DMS153 treated with DMSO at 0.1 percent for 48 hours (cell line): ENCODE measurements at regions not wholly inside any gene's neighbourhood (a gene's known extent, or its start where the extent isn't known, plus 50 kb on each side); places are given as distances from the start of the nearest gene placed in this dataset.

Source experiments
- DNase-seq: peaks from one replicate; lab custom pipeline; 2025; ENCODE audit not compliant: unreplicated experiment; lab: John Stamatoyannopoulos, UW

DNA sequence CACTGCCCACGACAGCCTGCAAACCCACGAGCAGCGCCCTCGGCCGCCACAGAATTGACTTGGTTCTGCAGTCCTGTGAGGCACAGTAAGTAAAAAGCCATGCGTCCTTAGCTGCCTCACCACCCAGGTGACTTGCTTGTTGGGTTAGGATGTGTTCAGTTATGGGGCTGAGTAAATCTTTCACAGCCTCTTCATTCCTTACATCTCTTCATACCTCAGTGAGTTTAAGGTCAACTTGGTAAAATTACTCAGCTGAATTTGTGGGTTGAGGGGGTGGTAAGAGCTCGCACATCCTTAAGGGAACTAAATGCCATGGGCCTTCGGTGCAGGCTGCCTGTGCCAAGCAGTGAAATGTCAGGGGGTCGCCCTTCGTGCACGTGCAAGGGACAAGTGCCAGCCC is 165.2 kb upstream of the ALKAL2 start:
- DNase-seq, result no peak

DNA sequence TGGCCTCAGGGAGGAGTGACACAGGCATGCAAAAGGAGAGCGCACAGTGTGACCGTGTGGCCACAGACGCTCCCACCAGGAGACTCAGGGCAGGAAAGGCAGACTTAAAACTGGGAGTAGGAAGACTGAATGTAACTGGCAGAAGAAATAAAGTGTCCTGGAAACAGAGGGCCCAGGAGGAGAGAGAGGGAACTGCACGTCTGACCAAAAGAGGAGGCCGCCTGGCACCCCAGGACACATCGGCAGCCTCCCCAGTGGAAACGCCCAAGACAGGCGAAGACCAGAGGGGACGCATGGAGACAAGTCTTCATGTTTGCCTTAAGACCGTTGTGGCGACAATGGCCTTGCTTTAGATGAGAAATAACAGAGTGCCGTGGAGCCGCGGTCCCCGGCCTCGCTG is 163.6 kb upstream of the ALKAL2 start:
- no peak for DNase-seq

DNA sequence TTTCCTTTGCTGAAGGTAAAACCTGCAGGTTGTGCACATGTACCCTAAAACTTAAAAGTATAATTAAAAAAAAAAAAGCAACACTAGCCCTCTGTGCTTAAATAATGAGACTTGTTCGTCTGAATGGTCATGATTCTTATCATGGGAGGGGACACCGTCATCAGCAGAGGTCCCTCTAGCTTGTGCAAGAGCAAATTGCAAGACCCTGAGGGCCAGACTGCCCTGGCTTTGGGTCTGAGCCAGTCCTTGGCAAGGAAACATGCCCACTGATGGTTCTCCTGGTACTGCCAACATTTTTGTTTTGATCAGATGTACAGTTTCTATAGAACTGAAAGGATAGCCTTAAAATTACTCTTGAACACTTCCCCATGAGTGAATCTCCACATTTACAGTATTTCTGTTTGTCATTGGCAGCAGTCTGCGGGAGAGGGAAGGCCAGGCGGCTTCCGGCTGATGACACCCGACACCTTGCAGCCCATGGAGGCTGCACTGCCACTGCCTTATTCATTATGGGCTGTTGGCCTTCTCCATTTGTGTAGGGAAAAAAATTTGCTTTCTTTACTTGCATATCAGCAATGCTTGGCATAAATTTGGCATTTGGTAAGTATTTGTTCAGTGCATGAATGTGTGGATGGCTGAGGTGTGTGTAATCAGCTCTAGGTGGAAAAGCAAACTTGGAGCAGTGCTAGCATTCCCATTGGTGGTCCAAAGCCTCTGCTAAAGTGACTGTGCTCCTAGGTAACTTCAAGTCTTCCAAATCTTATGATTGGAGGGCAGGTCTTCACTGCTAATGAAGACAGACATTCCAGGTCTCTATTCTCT is 161.6 kb upstream of the ALKAL2 start:
- DNase-seq, result no peak

DNA sequence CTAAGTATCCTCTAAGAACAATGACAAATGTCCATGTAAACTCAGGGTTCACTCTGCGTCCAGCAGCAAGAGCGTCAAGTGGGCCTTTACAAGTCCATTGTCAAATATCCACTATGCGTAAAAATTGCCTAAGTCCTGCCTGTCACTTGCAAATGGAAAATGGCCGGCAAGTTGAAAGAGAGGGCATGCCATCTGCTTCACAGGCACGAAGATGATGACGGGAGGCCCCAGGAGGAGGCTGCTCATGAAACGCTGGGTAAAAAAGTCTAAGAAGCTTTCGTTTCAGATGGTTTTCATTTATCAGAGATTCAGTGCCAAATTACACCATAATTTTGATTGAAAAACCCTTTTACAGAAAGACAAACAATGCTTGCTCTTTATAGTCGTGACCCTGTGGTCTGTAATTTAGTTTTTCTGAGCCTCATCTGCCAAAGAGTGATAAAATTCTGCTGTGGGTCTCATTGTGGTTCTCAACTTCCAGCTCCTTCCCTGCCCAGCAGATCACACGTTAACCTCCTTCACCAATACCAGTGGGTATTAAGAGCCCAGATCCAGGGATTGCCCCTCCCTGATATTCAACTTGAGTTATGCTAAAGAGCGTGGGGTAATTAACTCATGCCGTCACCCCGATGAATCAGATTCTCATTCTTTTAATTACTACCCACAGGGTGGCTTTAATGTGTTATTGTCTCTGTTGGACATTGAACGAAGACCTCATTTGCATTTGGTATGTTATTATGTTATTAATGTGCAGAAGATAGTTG is 160.2 kb upstream of the ALKAL2 start:
- DNase-seq, result no peak

DNA sequence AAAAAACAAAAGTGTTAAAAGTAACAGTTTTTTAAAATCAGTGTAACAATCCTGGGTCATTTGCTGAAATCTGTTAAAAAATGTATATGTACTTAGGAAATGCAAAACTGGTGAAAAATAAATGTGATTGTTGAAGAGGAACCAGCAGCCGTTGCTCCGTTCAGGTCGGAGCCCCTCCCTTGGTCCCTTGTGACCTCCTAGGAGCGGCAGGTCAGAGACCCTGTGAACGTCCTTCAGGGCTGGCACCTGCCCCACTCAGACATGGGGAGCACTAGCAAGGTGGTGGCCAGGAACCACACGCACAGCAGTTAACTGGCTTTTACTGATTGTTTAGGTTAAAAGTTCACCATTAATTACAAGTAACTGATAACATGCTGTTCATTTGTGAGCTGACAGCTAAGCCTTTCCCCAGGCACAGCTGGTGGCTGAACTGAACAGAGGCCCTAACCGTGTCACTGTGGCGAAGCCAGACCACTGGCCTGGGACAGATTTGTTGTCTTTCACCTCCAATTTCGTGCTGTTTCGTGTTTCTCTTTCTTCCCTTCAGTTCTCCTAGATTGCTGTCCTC is 159.2 kb upstream of the ALKAL2 start:
- no peak for DNase-seq

DNA sequence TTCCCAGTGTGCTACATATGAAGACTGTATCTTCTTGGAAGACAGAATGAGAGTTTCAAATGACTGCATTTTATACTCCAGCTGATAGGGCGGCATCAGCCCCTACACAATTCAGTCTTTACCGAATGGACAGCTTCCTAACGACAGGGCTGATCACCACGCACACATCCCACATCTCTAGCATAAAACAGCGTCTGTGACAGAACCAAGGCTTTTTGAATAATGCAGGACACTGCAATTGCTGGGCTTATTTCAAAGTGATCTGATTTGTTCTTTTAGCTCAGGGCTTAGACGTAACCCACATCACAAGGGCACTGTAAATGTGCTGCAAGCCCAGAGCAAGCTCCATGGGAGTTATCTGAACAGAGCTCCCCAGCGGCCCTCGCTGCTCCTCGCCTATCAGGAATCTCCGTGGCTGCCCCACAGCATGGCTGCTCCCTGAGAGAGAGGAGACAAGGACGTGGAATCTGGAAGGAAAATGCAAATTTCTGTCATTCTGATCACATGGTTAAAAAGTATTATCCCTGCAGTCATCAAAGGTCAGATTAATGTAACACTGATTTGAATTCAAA is 158.5 kb upstream of the ALKAL2 start:
- no peak for DNase-seq

DNA sequence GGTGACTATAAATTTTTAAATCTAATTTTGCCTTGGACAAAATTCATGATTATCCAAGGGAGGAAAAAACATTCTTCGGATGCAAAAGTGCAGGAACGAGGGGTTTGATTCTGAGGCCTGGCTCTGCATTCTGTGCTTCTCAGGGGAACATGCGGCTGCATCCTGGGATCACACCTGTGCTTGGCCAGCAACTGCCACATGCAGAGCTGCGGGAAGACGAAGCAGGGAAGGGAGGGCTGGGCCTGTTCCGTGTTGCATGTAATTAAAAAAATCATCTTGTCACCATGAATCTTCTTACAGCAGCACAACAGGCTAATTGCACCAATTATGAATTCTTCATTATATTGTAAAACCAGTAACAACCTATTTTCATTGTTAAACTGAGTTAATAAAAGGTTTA is 158.0 kb upstream of the ALKAL2 start:
- DNase-seq, result no peak

DNA sequence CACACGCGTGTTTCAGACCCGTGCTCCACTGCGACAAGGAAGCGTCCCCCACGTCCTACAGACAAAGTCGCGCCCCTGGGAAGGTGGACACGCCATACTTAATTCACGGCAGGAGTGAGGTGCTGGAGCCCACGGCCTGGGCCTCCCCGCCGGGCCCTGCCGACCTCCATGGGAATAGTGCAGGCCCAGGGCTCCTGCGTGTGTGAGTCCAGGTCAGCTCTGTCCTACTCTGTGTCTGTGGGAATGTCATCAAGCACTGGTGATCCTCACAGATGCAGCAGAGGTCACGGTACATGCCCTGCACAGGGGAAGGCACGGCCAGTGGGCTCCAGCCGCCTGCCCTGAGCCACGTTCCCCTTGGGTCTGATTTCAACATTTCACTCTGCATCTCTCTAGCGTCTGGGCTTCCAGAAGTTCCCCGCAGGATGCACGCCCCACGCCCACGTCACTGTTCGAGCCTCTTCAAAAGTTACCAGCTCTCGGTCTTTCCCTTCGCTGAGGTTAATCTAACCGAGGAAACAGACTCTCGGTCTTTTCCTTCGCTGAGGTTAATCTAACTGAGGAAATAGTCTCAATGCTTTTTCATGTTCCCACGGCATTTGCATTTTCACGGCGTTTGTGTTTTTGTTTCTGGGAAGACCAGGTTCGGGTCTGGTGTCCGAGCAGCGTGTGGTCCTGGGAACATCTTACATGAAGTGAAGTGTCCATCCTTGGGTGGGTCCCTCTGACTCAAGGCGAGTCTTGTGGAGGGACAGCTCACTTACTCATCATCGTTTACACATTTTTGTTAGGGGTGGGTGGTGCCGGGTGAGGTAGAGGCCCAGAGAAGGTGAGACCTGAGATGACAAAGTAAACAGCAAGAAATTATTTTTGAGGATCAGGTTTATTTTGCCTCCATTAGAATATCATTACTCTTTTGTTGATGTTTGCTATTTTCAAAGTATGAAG is 157.3 kb upstream of the ALKAL2 start:
- no peak for DNase-seq

DNA sequence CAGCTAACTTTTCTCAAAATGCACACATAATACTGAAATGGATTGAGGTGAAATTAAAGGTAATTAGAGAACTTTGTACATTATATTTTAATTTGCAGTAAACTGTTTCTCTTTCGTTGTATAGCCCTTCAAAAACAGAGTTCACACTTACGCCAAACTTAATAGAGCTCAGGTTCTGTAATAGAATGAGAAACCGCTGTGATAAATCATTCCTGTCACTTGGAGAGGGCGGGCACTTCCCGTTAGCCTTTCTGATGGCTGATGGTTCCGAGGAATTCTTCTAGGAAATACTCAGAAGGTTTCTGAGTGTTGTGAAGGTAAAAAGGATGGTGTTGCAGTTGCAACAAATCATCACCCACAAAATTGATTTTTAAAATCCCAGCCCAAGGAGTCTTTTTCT is 155.8 kb upstream of the ALKAL2 start:
- DNase-seq, result no peak

DNA sequence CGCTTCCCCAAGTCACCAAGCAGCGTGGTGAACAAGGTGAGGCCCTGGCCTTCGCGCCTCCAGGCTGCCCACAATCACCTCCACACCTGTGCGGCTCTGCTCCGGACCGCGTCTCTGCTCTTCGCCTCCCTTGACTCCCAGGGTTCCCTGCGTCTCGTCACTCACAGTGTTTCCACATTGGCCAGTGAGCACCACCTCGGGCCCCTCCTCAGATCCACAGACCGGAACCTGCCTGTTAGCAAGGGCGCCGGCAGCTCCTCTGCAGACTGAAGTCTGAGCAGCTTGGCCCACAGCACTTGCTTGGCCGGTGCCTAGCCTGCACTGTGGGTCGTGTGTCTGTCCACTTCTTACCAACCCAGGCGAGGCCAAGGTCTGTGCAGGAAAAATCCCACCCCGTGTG is 155.3 kb upstream of the ALKAL2 start:
- DNase-seq, result no peak

DNA sequence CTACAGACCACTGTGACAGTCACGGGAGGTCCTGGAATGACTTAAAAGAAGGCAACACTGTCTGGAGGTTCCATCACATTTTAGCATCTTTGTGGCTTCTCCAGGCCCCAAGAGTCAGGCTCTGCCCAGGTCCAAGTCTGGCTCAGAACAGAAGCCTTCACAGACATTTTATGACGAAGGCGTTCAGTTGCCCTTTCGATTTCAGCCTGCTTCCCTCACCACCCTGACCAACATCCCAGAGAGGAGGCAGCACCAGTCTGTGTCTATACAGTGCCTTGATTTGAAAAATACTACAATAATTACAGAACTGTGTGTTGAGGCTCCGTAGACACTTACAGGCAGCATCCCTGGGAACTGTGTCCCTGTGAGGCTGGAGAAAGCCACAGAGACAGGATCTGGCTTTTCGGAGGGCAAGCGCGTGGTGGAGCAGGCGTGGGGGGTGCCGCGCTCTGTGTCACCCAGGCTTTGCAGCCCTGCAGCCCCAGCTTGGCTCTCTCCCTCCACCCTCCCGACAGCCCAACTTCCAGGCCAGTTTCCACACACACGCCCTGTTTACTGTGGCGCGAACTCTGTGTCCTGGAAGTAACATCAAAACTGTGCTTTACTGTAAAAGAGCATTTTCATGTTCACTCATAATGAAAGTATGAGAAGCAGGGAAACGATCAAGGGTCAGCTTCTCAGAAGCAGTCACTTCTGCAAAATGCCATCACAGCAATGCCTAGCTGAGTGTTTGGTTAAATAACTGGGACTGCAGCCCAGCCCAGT is 153.5 kb upstream of the ALKAL2 start:
- DNase-seq, result no peak

DNA sequence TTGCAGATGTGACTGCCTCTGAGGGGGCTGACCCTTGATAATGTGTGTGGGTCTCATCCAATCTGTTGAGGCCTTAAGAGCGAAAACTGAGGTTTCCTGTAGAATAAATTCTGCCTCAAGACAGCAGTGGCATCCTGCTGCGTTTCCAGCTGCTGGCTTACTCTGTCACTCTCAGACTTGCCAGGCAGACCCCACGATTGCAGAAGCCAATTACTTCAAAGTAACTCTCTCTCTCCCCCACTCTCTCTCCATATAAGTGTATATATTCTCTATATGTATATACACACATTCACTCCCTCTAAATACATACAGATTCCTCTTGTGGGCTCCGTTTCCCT is 152.5 kb upstream of the ALKAL2 start:
- no peak for DNase-seq

DNA sequence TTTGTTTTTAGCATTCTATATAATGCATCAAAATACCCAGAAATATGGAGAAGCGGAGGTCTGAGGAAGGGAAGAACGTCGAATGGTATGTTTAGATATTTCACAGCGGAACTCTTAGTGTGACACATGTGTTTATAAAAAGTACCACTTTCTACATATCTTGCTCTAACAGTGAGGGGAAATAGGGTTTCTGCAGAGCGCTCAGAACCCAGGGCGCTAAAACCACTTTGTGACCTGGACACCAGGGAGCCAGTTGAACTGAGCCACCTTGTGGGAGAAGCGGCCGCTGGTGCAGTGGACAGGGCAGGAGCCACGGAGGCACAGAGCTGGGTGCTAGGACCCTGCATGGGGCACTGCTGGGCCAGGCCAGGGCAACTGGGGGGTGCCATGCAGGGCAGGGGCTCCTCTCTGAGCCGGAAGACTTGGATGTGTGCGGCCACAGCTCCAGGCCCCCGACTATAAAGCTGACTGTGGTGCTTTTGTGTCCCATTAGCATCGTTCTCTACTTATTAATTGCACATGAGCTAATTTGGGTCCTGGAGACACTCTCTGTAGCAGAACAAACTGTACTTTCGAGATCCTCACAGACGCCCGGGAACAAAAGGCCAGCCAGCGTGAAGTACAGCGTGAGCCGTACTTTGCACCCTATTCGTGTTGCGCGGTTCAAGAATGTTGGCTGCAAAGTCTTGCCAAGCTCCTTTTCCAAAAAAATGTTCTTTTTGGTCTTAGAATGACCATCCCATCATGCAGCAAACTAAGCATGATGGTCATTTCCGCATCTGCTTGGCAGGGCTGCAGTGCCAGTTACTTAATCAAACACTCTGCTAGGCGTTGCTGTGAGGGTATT is 151.9 kb upstream of the ALKAL2 start:
- no peak for DNase-seq

DNA sequence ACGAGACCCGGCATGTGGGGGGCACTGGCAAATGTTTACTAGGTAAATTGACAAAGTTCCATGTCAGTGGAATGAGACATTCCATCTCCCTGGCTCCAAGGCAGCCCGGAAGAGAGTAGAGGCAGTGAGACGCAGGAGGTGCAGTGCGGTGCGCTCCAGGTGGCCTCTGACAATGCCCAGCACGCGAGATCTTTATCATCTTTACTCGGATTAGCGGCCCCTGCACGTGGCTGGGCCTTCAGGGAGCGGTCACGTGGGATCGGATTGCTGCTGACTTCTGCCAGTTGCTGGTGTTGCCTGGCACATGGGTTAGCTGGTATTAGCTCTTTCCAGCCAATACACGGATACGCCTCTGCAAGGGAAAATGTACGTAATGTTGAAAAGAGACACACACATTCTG is 151.2 kb upstream of the ALKAL2 start:
- no peak for DNase-seq

DNA sequence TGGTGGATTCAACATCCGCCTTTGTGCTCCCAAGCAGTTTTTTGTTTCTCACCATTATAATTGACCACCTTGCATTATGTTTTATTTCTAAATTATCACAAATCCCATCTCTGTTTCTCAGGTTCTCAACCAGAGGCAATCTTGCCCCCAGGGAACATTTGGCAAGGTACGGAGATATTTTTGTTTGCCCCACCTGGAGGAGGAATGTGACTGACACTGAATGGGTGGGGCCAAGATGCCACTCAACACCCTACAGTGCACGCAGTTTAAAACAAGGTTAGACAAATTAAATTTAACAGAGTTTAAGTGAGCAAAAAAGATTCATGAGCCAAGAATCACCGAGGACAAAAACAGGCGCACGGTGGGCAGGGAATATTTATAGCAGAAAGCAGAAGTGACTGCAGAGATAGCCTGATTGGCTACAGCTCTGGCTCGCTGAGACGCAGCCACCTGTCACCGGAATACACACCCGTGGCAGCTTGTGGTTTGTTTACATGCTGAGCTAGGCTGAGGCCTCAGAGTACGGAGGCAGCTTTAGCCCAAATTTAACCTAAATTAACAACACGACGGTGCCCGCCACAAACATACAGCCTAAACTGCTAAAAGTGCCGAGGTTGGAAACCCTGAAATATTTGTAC is 150.0 kb upstream of the ALKAL2 start:
- no peak for DNase-seq

DNA sequence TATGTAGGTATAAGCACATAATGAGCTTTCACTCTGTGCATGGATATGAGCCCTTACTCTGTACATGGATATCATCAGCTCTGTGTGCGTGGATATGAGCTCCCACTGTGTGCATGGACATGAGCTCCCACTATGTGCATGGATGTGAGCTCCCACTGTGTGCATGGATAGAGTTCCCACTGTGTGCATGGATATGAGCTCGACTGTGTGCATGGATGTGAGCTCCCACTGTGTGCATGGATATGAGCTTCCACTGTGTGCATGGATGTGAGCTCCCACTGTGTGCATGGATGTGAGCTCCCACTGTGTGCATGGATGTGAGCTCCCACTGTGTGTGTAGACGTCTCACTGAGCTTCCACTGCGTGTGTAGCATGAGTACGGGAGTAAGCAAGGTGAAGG is 149.3 kb upstream of the ALKAL2 start:
- DNase-seq, result no peak

DNA sequence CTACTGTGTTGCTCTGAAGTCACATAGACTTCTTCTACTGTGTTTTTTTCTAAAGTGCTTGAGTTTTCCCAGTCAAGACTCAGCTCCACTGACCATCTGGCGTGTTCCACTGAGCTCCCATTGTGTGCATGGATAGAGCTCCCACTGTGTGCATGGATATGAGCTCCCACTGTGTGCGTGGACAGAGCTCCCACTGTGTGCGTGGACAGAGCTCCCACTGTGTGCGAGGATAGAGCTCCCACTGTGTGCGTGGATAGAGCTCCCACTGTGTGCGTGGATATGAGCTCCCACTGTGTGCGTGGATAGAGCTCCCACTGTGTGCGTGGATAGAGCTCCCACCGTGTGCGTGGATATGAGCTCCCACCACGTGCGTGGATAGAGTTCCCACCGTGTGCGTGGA is 148.3 kb upstream of the ALKAL2 start:
- DNase-seq, result no peak

DNA sequence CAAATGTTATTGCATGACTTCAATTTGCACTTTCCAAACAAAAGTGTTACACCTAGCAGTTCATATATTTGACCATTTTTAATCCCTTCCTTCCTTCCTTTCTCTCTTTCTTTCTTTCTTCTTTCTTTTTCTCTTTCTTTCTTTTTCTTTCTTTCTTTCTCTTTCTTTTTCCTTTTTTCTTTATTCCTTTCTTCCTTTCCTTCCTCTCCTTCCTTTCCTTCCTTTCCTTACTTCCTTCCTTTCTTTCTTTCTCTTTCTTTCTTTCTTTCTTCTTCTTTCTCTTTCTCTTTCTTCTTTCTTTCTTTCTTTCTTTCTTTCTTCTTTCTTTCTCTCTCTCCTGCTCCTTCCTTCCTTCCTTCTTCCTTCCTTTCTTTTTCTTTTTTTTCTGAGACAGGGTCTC is 146.7 kb upstream of the ALKAL2 start:
- no peak for DNase-seq

DNA sequence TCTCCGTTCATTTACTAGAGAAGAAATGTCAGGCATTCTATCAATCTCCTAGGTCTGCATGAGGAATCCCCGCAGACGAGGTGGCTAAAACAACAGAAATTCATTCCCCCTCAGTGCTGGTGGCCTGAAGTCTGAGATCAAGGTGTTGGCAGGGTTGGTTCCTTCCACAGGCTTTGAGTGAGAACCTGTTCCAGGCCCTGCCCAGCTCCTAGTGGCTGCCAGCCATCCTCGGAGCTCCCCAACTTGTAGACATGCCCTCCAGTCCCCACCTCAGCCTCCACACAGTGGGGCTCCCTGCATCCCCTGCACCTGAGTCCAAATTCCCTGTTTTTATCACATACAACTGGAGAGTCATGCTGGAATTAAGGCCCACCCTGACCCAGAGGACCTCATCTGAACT is 145.3 kb upstream of the ALKAL2 start:
- no peak for DNase-seq
